Heart right ventricle (tissue), 16 donors: ENCODE measurements at regions not wholly inside any gene's neighbourhood (a gene's known extent, or its start where the extent isn't known, plus 50 kb on each side); places are given as distances from the start of the nearest gene placed in this dataset.

ENCODE experiments used
- ATAC-seq, 8 donors: fragments of 200-7000 bp; cut with Tn5 transposase; one replicate each; pipeline ENCODE4 v1.9.1; 2020; ENCODE audit warnings: mild to moderate bottlenecking in 8 of 8, moderate library complexity in 8 of 8, moderate number of reproducible peaks in 1 of 8
- DNase-seq, 2 donors: peaks; one replicate each; pipeline ENCODE4 v3.0.0-alpha.2; 2020
- H3K27ac ChIP-seq, 10 donors: fragments of 200-600 bp; sonication (generic) in 2 of 10; one replicate each; pipeline versions ENCODE4 v1.5.0 to v1.8.0; 2020 to 2022; ENCODE audit warnings: mild to moderate bottlenecking in 3 of 10
- H3K27me3 ChIP-seq, 7 donors: fragments of 200-600 bp; one replicate each; pipeline ENCODE4 v1.8.0; 2021 to 2022; ENCODE audit warnings: mild to moderate bottlenecking in 2 of 7
- H3K36me3 ChIP-seq, 9 donors: fragments of 200-600 bp; sonication (generic) in 1 of 9; one replicate each; pipeline versions ENCODE4 v1.5.0 to v1.8.0; 2020 to 2022; ENCODE audit warnings: mild to moderate bottlenecking in 2 of 9
- H3K4me1 ChIP-seq, 9 donors: fragments of 200-600 bp; sonication (generic) in 1 of 9; one replicate each; pipeline versions ENCODE4 v1.5.0 to v1.8.0; 2020 to 2022; ENCODE audit warnings: mild to moderate bottlenecking in 4 of 9
- H3K4me3 ChIP-seq, 10 donors: fragments of 200-600 bp; sonication (generic) in 2 of 10; one replicate each; pipeline versions ENCODE4 v1.5.0 to v1.8.0; 2020 to 2022; ENCODE audit warnings: mild to moderate bottlenecking in 7 of 10, moderate library complexity in 2 of 10
- H3K9me3 ChIP-seq, 11 donors: fragments of 200-600 bp in 10 of 11; sonication (generic) in 2 of 11; one replicate each; pipeline versions ENCODE4 v1.5.0 to v1.8.0; 2013 to 2022; ENCODE audit warnings: mild to moderate bottlenecking in 2 of 11, control low read depth in 1 of 11, moderate library complexity in 1 of 11
- CTCF ChIP-seq, 9 donors: fragments of 200-600 bp; sonication (generic) in 2 of 9; IDR thresholded peaks; one replicate each; pipeline versions ENCODE4 v1.5.0 to v1.8.0; 2021 to 2022; ENCODE audit warnings: antibody characterized with exemption in 9 of 9, mild to moderate bottlenecking in 5 of 9, moderate library complexity in 1 of 9
- WGBS, 2 donors: extraction: QIAGEN DNeasy Blood & Tissue Kit; methylation state at CpG; one replicate each; pipeline ENCODE4 v1.1.7; 2013; ENCODE audit warnings: inconsistent platforms in 1 of 2; 5-methylcytosine and 5-hydroxymethylcytosine counted together
- intact Hi-C, 10 donors: fragments of 100-400 bp; cut with DNase I; formaldehyde crosslinking; loops; one replicate each; pipeline versions ENCODE4 v1.11.1 to v1.14.2; 2022
- donor health status: Arrhythmogenic right ventricular cardiomyopathy.
- donor health status: ischemic (EF 13 %, LVEDD 7.1; RV severe dilation, severe dysfunction).
- donor health status: healthy with polysubstance abuse.
- donor health status: DM: no; HTN: yes; CAD: no.
- donor health status: DM: no; HTN: no; CAD: no.
- donor health status: ischemic (EF 25% LVEDD 6.9; RV normal size, moderate dysfunction).
- donor health status: ischemic (EF 25% LVEDD 5.7; RV mildly dilated, moderate dysfunction).
- donor health status: healthy.
- donor health status: DM: yes; HTN: yes; CAD: no.
- donor health status: Ischemic cardiomyopathy.
- donor health status: ischemic (EF 35%, LVEDD 5.7; RV mildly dilated, moderate dysfunction).
- donor health status: nonischemic (EF 11% LVEDD 7.7; RV severe dilation, severe dysfunction).
- donor health status: DM: yes; HTN: yes; CAD: no.
- donor health status: PGD.
- donor health status: ischemic (EF 29% LVEDD 5.4; RV normal size, mild dysfunction).
- donor health status: nonischemic (EF 23%, LVEDD 6.1; RV moderate dilation, normal function).

- no peak for TF ChIP-seq CTCF (IDR thresholded peaks at IDR 0.05)
- Histone ChIP-seq H3K4me1 (peaks cover 0 to 8% (median 0%) of the 10 kb centered on the region in 9 donors), H3K36me3 (no peaks in the 10 kb centered on the region), H3K27me3 (peaks cover 0 to 3% (median 0%) of the 10 kb centered on the region in 7 donors), H3K4me3 (no peak overlapping the region), H3K27ac (no peak overlapping the region), H3K9me3 (no peaks in the 10 kb centered on the region)
- WGBS, 2 donors: 83 to 84% methylated on average over 4 of the region's 4 CpGs
- no peak for DNase-seq
- intact Hi-C loops: no loop called here
- ATAC-seq: no peak
These were observed 142.9 kb downstream of the SPTSSA start for GRCh38 chr14:34319140-34319539.

DNA sequence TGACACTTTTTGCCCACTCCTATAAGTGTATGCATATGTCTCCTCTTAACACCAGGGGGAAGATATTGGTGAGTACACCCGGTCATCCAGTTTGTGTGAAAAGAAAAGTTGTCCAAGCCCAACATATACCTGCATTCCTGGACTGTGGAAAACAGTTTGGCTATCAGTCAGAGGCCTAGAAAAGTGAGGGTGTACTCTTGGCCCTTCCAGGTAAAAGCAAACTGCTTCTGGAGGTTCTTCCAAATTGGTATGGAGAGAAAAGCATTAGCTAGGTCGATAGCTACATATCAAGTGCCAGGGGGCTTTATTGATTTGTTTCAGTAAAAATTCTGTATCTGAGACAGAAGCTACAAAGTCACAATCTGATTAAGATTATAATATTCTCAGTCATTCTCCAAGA lies 144.0 kb downstream of the SPTSSA start:
- Histone ChIP-seq H3K27ac (no peak overlapping the region), H3K4me3 (no peak overlapping the region), H3K4me1 (peaks cover 0 to 8% (median 0%) of the 10 kb centered on the region in 9 donors), H3K9me3 (no peaks in the 10 kb centered on the region), H3K36me3 (no peaks in the 10 kb centered on the region), H3K27me3 (peaks cover 0 to 3% (median 0%) of the 10 kb centered on the region in 7 donors)
- WGBS, 2 donors: 85 to 92% methylated on average over 2 of the region's 2 CpGs
- ATAC-seq (no peak), DNase-seq (no peak)
- TF ChIP-seq CTCF (IDR thresholded peaks at IDR 0.05): no peak
- intact Hi-C loops: no loop called here

GRCh38 chr14:34310724-34311123 lies 151.3 kb downstream of the SPTSSA start:
- 96 to 97% methylated on average over 1 of the region's 1 CpG for WGBS, 2 donors
- Histone ChIP-seq H3K4me1 (peaks cover 0 to 8% (median 0%) of the 10 kb centered on the region in 9 donors), H3K9me3 (peaks cover 0 to 6% (median 0%) of the 10 kb centered on the region in 11 donors), H3K27me3 (peaks cover 0 to 3% (median 0%) of the 10 kb centered on the region in 7 donors), H3K4me3 (no peak overlapping the region), H3K36me3 (no peaks in the 10 kb centered on the region), H3K27ac (no peak overlapping the region)
- TF ChIP-seq CTCF (IDR thresholded peaks at IDR 0.05): no peak
- intact Hi-C loops: no loop called here
- ATAC-seq: no peak
- DNase-seq: no peak

DNA sequence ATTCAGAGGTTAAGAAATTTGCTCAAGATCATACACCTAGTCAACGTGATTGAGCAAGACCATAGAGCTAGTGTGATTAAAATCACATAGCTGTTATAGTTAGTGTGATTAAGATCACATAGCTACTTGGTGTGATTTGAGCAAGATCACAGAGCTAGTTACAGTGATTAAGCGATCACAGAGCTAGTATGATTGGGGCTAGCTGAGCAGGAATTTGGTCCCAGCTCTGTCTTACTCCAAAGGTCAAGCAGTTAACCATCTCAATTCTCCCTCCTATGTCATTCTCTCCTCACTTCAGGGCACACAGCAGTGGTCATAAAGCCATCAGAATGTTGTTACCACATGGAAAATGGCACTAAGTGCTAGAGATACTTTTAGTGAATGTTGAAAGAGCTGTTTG lies 158.2 kb downstream of the SPTSSA start:
- TF ChIP-seq CTCF (IDR thresholded peaks at IDR 0.05): no peak
- Histone ChIP-seq H3K4me3 (no peak overlapping the region), H3K27me3 (no peaks in the 10 kb centered on the region), H3K9me3 (no peaks in the 10 kb centered on the region), H3K4me1 (peaks cover 0 to 7% (median 0%) of the 10 kb centered on the region in 9 donors), H3K36me3 (no peaks in the 10 kb centered on the region), H3K27ac (no peak overlapping the region)
- DNase-seq (no peak), ATAC-seq (no peak)
- 89 to 92% methylated on average over 2 of the region's 2 CpGs for WGBS, 2 donors
- intact Hi-C loops: loop anchor here (2.0 to 10.0 kb wide), 9 partner anchors 72 to 1729 kb away; no protein-coding TSS in a partner anchor
